Right lobe of liver (tissue), 6 donors: ENCODE measurements at regions not wholly inside any gene's neighbourhood (a gene's known extent, or its start where the extent isn't known, plus 50 kb on each side); places are given as distances from the start of the nearest gene placed in this dataset.
A peak's percentile ranks its signal among the peaks of the same experiment; 100 is the strongest.
"Not testable (repeated sequence)": the region's sequence is repeated elsewhere in the genome, so short reads cannot be mapped to it uniquely, and the experiment has no call there.

Experiments
- ATAC-seq, 4 donors: fragments of 200-7000 bp; cut with Tn5 transposase; one replicate each; pipeline ENCODE4 v1.9.1; 2020; ENCODE audit warnings: mild to moderate bottlenecking in 4 of 4, moderate library complexity in 4 of 4
- DNase-seq, 3 donors: peaks; one replicate each; pipeline ENCODE4 v3.0.0-alpha.2; 2020
- H3K27ac ChIP-seq, 3 donors: fragments of 200-600 bp; one replicate each; pipeline ENCODE4 v1.8.0; 2022
- H3K27me3 ChIP-seq, 2 donors: fragments of 200-600 bp; one replicate each; pipeline ENCODE4 v1.8.0; 2022
- H3K36me3 ChIP-seq, 4 donors: fragments of 200-600 bp; sonication (generic) in 1 of 4; one replicate each; pipeline versions ENCODE4 v1.5.1 to v1.8.0; 2017 to 2022; ENCODE audit warnings: control low read depth in 1 of 4
- H3K4me1 ChIP-seq, 4 donors: fragments of 200-600 bp; sonication (generic) in 1 of 4; one replicate each; pipeline versions ENCODE4 v1.5.1 to v1.8.0; 2017 to 2022; ENCODE audit warnings: control low read depth in 1 of 4
- H3K4me3 ChIP-seq, 3 donors: fragments of 200-600 bp; one replicate each; pipeline ENCODE4 v1.8.0; 2022
- H3K9me3 ChIP-seq, 4 donors: fragments of 200-600 bp; sonication (generic) in 1 of 4; one replicate each; pipeline versions ENCODE4 v1.5.1 to v1.8.0; 2017 to 2022; ENCODE audit warnings: control low read depth in 1 of 4
- WGBS: methylation state at CpG from one replicate; pipeline ENCODE4 v1.1.6; 2018; ENCODE audit warnings: low coverage, low lambda C conversion rate; ENCODE audit not compliant: insufficient coverage; ENCODE audit errors: missing lambda C conversion rate; 5-methylcytosine and 5-hydroxymethylcytosine counted together
- intact Hi-C, 2 donors: fragments of 100-400 bp; cut with DNase I; formaldehyde crosslinking; loops; one replicate each; pipeline versions ENCODE4 v1.11.2 to v1.14.1; 2022
- donor health status: DM: no; HTN: yes; CAD: no.
- donor health status: DM: no; HTN: no; CAD: no.
- donor health status: DM: no; HTN: no; CAD: no.
- donor health status: DM: no; HTN: yes; CAD: no.
- donor health status: DM: no; HTN: yes; CAD: no.

GRCh38 chr15:20473465-20473864 lies 68.1 kb downstream of the GOLGA6L6 start:
- H3K27me3 ChIP-seq, H3K4me1 ChIP-seq, DNase-seq, ATAC-seq, H3K36me3 ChIP-seq, H3K27ac ChIP-seq, intact Hi-C loops, H3K9me3 ChIP-seq, H3K4me3 ChIP-seq: not testable (repeated sequence)
- no CpG with 5 or more reads among the region's 2 CpGs for WGBS

GRCh38 chr15:20472983-20473382 lies 68.6 kb downstream of the GOLGA6L6 start:
- WGBS: 86% methylated on average over 2 of the region's 4 CpGs
- H3K9me3 ChIP-seq, H3K27ac ChIP-seq, DNase-seq, H3K4me3 ChIP-seq, intact Hi-C loops, H3K36me3 ChIP-seq, H3K27me3 ChIP-seq, H3K4me1 ChIP-seq, ATAC-seq: not testable (repeated sequence)

- 92% methylated on average over 2 of the region's 6 CpGs for WGBS
- ATAC-seq, H3K27me3 ChIP-seq: not testable (repeated sequence)
These were observed 70.8 kb downstream of the GOLGA6L6 start for GRCh38 chr15:20470810-20471209.

GRCh38 chr15:20441138-20441537 lies 100.5 kb downstream of the GOLGA6L6 start:
- WGBS: no CpG with 5 or more reads among the region's 3 CpGs
- H3K36me3 ChIP-seq, intact Hi-C loops, DNase-seq, H3K4me1 ChIP-seq, H3K9me3 ChIP-seq, H3K27me3 ChIP-seq, ATAC-seq, H3K4me3 ChIP-seq, H3K27ac ChIP-seq: not testable (repeated sequence)

More at GRCh38 chr15:20470810-20471209, 70.8 kb downstream of the GOLGA6L6 start:
- H3K9me3 ChIP-seq, H3K36me3 ChIP-seq, H3K27ac ChIP-seq, H3K4me1 ChIP-seq, H3K4me3 ChIP-seq, DNase-seq, intact Hi-C loops: not testable (repeated sequence)

GRCh38 chr15:20440390-20440789 lies 101.2 kb downstream of the GOLGA6L6 start:
- H3K4me1 ChIP-seq, H3K36me3 ChIP-seq, DNase-seq, H3K27ac ChIP-seq, intact Hi-C loops, H3K4me3 ChIP-seq, H3K9me3 ChIP-seq, H3K27me3 ChIP-seq, ATAC-seq: not testable (repeated sequence)
- 89% methylated on average over 5 of the region's 11 CpGs for WGBS

GRCh38 chr15:20439111-20439510 lies 102.5 kb downstream of the GOLGA6L6 start:
- ATAC-seq, H3K4me3 ChIP-seq, intact Hi-C loops, H3K36me3 ChIP-seq, H3K9me3 ChIP-seq, H3K4me1 ChIP-seq, DNase-seq, H3K27ac ChIP-seq, H3K27me3 ChIP-seq: not testable (repeated sequence)
- no CpG with 5 or more reads among the region's 15 CpGs for WGBS

- not testable (repeated sequence) for ATAC-seq
- WGBS: no CpG with 5 or more reads among the region's 8 CpGs
These were observed 103.3 kb downstream of the GOLGA6L6 start for GRCh38 chr15:20438255-20438654.

GRCh38 chr15:20433468-20433867 lies 108.1 kb downstream of the GOLGA6L6 start:
- H3K9me3 ChIP-seq, H3K4me3 ChIP-seq, H3K36me3 ChIP-seq, DNase-seq, ATAC-seq, H3K27ac ChIP-seq, H3K27me3 ChIP-seq, H3K4me1 ChIP-seq, intact Hi-C loops: not testable (repeated sequence)
- no CpG with 5 or more reads among the region's 7 CpGs for WGBS

More at GRCh38 chr15:20438255-20438654, 103.3 kb downstream of the GOLGA6L6 start:
- H3K27me3 ChIP-seq, intact Hi-C loops, H3K4me1 ChIP-seq, DNase-seq, H3K27ac ChIP-seq, H3K4me3 ChIP-seq, H3K9me3 ChIP-seq, H3K36me3 ChIP-seq: not testable (repeated sequence)

- H3K9me3 ChIP-seq, intact Hi-C loops, H3K36me3 ChIP-seq, H3K27me3 ChIP-seq, DNase-seq, H3K4me1 ChIP-seq, H3K4me3 ChIP-seq, H3K27ac ChIP-seq: not testable (repeated sequence)
- WGBS: no CpG with 5 or more reads among the region's 11 CpGs
- ATAC-seq: peak; percentile 63 to 86 (median 77)
These were observed 111.1 kb downstream of the GOLGA6L6 start for GRCh38 chr15:20430495-20430894.

GRCh38 chr15:20420710-20421109 lies 120.9 kb downstream of the GOLGA6L6 start:
- H3K4me3 ChIP-seq, DNase-seq, H3K36me3 ChIP-seq, H3K27ac ChIP-seq, H3K27me3 ChIP-seq, intact Hi-C loops, H3K4me1 ChIP-seq, H3K9me3 ChIP-seq: not testable (repeated sequence)
- ATAC-seq: peak in 2 of 4 donors; percentile 36 to 38
- WGBS: 33% methylated on average over 2 of the region's 2 CpGs

GRCh38 chr15:20416618-20417017 lies 125.0 kb downstream of the GOLGA6L6 start:
- H3K4me3 ChIP-seq, H3K36me3 ChIP-seq, H3K9me3 ChIP-seq, H3K27me3 ChIP-seq, H3K27ac ChIP-seq, intact Hi-C loops, H3K4me1 ChIP-seq, DNase-seq, ATAC-seq: not testable (repeated sequence)
- WGBS: 54% methylated on average over 7 of the region's 7 CpGs

GRCh38 chr15:20409667-20410198 lies 131.9 kb downstream of the GOLGA6L6 start:
- H3K9me3 ChIP-seq, H3K4me3 ChIP-seq, H3K4me1 ChIP-seq, H3K36me3 ChIP-seq, H3K27ac ChIP-seq, DNase-seq, H3K27me3 ChIP-seq: not testable (repeated sequence)
- peak in 1 of 4 donors; percentile 14 for ATAC-seq
- 83% methylated on average over 4 of the region's 4 CpGs for WGBS
- intact Hi-C loops: loop anchor here in 1 of 2 donors (10.0 kb wide), 1 partner anchor 1845 kb away; no protein-coding TSS in a partner anchor
